ENCODE measurements at regions not wholly inside any gene's neighbourhood (a gene's known extent, or its start where the extent isn't known, plus 50 kb on each side); places are given as distances from the start of the nearest gene placed in this dataset.

DNA sequence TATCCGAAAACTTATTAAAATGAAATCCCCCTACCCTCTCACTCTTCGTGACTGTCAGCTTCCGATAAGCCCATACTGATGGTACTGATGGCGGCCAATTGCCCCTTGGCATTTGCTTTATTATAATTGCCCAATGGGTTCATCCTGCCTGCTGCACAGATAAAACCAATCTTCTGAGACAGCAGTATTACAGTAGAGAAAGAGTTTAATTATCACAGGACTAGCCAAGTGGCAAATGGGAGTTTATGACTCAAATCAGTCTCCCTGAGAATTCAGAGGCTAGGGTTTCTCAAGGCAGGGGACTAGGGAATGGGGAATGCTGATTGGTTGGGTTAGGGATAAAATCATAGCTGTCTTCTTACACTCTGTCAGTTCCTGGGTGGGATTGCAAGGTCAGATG, 259.5 kb downstream of the SOD2 start:
- TF ChIP-seq, protein P1, sequence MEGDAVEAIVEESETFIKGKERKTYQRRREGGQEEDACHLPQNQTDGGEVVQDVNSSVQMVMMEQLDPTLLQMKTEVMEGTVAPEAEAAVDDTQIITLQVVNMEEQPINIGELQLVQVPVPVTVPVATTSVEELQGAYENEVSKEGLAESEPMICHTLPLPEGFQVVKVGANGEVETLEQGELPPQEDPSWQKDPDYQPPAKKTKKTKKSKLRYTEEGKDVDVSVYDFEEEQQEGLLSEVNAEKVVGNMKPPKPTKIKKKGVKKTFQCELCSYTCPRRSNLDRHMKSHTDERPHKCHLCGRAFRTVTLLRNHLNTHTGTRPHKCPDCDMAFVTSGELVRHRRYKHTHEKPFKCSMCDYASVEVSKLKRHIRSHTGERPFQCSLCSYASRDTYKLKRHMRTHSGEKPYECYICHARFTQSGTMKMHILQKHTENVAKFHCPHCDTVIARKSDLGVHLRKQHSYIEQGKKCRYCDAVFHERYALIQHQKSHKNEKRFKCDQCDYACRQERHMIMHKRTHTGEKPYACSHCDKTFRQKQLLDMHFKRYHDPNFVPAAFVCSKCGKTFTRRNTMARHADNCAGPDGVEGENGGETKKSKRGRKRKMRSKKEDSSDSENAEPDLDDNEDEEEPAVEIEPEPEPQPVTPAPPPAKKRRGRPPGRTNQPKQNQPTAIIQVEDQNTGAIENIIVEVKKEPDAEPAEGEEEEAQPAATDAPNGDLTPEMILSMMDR (IDR thresholded peaks at IDR 0.05), result no peak
- no peak for TF ChIP-seq POLR2A (IDR thresholded peaks at IDR 0.05)
